ENCODE measurements at regions not wholly inside any gene's neighbourhood (a gene's known extent, or its start where the extent isn't known, plus 50 kb on each side); places are given as distances from the start of the nearest gene placed in this dataset.

- no peak for TF ChIP-seq GATA2 (IDR thresholded peaks at IDR 0.05; ENCODE audit: low read depth, low read length)
- no peak for TF ChIP-seq GATA3 (IDR thresholded peaks at IDR 0.05; ENCODE audit: low read depth, low read length)
Measured at GRCh38 chr4:108272561-108272960, 103.8 kb upstream of the LEF1 start.

Data from SH-SY5Y (cell line).